CD4-positive, alpha-beta T cell treated with Interleukin-17A for 1 hour (primary cell): ENCODE measurements at regions not wholly inside any gene's neighbourhood (a gene's known extent, or its start where the extent isn't known, plus 50 kb on each side); places are given as distances from the start of the nearest gene placed in this dataset.

Source experiments
- DNase-seq: peaks from one replicate; pipeline ENCODE4 v3.0.0-alpha.2; 2020

DNA sequence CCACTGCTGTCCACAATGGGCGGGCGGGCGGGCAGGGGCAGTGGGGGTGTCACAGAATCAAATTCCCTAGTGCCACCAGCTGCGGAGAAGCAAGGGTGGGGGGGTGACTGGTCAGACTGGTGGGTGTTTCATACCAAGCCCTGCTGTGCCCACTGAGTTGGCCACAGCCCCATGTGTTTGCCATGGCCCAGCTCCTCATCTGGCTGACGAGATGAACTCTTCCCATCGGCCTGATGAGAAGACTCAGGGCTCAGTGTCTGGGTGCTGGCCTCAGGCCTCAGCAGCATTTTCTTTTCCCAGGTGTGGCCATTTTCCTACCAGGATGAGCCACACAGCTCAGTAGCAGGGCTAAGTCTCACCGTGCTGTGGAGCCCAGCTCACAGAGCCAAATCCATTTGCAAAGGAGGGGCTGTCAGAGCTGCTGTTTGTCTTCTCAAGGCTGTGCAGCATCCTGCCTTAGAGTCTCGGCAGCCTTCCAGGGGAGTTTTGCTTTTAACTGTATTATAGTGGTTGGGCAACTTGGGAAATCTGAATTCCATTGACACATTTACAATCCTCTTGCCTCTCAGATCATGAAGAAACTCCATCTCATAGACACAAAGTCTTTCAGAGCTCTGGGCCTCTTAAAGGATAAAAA is 176.8 kb downstream of the ABHD5 start:
- no peak for DNase-seq

DNA sequence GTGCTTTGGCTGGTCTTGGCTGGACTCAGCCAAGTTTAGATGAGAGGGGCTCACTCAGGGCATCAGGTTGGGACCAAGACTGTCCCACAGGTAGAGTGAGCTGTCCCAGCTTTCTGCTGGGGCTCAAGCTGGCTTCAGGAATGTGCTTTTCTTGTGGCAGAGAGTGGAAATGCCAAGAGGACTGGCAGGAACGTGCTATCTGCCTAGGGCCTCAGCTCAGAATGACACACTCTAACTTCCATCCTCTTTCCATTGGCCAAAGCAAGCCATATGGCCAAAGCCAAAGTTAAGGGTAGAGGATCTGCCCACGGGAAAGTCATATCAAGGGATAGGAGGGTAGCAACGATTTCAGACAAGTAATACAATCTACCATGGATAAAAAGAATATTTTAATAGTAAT is 178.8 kb downstream of the ABHD5 start:
- DNase-seq = no peak

DNA sequence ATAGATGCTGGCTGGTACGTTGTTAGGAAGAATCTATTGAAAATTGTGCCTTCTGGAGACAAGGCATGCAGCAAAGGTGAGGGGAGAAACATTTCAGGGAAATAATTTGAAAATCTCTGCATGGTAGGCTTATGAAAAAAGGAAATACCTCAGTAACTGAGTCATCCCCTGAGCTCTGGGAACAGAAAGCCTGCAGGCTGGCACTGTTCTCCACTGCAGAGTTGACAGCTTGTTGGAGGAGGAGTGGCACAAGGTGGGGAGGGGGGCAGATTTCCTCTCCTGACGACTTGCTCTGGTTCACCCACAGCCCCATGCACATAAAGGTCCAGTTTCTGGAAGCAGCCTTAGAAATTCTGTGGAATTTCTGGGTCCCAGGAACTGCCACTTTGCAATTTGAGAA is 179.4 kb downstream of the ABHD5 start:
- DNase-seq = no peak

DNA sequence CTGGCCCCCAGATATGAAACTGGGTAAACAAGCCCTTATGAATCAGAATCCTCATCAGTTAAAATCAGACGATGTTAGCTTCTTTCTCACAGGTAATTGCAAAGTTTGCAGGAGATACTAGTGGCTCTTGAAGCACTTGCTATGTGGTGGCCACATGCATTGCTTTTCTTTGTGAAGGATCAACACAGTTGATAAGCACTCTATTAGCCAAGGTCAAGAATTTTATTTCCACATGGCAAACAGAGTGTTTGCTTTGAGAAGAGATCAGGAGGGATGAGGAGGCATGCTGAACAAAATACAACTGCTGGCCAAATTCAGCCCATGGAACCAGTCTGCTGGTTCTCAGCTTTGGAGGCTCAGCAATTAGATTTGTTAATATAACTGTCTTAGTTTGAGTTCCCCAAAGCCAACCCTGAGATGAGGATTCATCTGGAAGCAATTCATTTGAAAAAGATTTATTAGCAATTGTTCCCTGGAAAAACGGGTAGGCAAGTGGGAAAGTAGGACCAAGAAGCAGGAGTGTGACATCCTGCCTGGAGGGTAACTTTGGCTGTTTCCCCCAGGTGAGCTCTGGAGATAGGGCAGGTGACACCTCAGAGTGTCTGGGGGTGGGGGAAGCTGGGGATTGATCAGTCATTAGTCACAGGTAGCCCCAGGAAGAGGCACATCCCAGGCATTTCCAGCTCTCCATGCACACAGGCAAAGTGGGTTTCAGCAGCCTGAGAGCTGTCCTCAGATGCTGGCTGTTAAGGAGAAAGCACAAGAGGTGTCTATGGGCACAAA is 180.3 kb downstream of the ABHD5 start:
- no peak for DNase-seq

DNA sequence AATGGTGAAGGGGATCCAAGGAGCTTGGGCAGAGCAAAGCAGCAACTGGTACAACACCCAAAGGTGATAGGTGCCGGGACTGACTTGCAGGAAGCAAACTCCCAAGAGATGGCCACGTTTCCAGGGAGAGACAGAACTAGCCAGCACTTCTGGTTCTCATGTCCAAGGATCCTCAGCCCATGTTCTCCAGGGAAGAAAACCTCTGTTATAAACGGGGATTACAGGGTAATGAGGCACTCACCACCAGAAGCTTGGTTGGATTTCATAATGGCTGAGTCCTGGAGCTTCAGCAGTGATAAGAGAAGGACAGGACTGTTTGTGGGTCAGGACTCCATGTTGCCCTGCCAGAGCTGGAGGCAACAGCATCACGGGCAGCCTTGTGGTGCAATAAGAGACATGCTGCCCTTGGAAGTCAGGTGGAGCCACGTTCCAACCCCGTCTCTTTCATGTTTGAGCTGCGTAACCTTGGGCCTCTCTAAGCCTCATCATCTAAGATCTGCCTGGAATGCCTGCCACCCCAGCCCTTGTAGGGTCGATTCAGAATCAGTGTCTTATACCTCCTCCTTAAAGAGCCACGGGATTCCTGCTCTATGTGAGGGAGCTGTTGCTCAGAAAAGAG is 181.0 kb downstream of the ABHD5 start:
- no peak for DNase-seq

DNA sequence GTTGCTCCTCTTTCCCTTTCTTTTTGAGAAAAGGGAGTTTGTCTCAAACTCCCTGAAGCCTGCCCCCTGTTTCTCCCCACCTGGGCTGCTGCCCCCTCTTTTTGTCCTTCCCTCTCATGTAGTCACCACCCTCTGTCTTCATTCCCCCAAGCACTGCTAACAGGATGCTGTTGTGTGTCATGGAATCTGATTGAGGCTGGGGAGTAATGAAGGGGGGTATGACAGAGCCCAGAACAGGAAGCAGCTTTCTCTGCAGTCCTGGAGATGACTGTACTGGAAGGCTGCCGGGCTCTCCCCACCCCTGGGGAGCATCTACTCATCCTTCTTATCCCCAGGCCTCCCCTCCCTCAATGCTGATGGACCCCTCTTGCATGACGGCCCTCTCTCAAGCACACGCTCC is 181.6 kb downstream of the ABHD5 start:
- DNase-seq = no peak

DNA sequence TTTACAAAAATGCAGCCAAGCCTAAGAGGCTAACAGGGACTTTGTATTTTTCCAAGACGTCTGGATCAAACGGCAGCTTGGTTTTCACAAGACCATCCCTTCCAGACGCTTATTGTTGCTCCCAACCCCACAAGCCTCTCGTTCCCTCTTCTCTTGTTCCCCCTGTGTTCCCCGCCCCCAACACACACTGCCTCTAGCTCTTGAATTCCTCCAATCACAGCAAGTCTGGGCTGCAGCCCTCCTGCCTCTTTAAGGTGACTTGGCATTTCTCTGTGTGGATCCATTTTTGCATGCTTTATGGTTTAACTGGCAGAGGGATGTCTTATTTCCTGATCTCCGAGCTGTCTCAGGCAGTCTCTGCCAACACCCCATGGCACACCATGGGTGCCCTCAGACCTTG is 182.2 kb downstream of the ABHD5 start:
- DNase-seq = no peak

DNA sequence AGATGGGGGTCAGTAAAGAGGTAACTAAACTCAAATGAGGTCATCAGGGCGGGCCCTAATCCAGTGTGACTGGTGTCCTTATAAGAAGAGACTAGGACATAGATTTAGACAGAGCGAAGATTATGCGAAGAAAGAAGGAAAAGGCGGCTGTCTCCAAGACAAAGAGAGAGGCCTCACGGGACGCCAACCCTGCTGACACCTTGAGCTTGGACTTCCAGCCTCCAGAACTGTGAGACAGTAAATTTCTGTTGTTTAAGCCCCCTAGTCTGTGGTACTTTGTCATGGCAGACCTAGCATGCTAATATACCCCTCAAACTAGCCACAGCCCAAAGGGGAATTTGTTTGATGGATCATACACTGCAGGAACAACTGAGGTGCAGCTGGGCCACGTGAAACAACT is 183.0 kb downstream of the ABHD5 start:
- DNase-seq = no peak

DNA sequence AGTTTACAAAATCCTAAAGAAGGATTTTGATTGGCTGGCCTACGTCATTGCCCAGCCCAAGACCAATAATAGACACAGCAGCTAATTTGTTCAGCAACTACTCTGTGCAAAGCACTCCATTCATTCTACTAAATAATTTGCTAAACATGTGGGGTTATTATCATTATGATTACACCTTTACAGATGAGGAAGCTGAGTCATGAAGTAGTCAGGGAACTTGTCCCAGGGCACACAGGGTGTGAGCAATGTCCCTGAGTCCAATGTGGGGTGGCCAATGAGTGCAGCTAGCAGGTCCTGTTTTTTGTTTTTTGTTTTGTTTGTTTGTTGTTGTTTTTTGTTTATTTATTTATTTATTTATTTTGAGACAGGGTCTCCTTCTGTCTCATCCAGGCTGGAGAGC is 183.6 kb downstream of the ABHD5 start:
- DNase-seq = no peak

DNA sequence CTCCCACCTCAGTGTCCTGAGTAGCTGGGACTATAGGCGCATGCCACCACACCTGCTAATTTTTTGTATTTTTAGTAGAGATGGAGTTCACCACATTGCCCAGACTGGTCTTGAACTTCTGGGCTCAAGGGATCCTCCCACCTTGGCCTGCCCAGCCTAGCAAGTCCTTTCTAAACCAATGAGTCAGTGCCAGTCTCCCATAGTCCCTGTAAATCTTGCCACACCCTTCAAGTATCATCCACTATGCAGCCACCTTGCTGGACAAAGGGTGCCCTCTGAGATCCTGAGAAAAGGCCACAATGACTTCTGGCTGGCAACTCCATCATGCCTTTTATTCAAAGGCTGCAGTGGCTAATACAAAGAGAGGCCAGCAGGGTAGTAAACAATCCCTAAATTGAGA is 184.0 kb downstream of the ABHD5 start:
- no peak for DNase-seq

DNA sequence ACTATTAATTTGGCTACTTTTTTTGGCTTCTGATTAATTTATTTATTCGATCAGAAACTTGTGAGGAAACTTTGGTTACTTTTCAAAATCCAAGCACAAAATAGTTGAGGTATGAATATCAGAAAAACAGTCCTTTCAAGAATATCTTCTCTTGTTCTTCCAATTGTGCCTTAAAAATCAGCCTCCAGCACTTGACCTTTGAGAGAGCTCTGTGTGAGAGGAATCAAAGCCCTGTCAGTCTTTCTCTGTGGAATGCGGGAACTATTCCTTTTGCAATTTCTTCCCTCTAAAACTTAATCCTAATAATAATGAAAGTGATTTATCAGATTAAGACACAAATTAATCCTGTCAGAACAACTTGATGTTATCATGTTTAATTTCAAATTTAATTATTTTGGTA is 185.9 kb downstream of the ABHD5 start:
- no peak for DNase-seq

DNA sequence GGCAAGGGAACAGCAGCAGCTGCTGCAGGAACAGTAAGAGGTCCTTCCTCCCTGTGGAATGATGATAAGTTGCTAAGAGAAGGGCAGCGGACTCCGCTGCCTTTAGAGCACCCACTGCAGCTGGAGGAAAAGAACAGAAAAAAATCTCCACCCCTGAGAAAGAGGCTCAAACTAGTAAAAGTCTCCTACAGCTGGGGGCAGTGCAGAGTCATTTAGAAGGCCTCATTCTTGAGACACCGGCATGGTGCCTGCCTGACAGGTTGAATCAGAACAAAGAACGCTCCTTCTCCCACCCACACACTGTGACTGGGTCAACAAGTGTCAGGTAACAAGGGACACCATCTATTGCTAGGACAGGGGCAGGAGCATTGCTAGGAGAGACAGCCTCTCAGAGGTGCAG is 188.4 kb downstream of the ABHD5 start:
- no peak for DNase-seq

DNA sequence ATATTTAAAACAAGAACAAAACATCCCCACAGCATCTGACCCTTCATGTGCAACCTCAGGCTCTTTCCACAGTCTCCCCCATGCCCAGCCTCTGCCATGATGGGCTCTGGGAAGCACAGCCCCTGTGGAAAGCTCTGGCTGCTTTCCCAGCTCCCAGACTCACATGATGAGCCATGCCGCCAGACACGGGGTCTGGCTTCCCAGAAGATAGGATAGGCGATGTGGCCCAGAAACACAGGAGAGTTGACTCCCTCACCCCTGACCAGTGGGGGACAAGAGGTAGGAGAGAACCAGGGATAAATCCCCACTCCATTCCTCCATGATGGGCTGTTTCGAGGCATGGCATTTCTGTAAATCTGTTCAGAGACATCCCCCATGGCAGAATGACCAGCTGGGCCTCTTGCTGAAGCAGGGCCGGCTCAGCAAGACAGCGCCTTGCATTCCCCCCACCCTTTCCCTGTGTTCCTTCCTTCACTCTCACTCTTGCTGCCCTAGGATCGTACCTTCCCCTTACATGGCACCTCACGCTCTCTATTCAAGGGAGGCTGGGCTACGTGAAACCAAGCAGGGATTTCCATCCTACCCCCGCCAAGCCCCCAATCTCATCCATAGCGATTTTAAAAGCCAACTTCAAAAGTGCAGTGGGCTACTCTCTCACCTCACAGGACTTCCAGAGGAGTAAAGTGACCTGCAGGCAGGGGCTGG is 192.4 kb downstream of the ABHD5 start:
- DNase-seq = no peak

DNA sequence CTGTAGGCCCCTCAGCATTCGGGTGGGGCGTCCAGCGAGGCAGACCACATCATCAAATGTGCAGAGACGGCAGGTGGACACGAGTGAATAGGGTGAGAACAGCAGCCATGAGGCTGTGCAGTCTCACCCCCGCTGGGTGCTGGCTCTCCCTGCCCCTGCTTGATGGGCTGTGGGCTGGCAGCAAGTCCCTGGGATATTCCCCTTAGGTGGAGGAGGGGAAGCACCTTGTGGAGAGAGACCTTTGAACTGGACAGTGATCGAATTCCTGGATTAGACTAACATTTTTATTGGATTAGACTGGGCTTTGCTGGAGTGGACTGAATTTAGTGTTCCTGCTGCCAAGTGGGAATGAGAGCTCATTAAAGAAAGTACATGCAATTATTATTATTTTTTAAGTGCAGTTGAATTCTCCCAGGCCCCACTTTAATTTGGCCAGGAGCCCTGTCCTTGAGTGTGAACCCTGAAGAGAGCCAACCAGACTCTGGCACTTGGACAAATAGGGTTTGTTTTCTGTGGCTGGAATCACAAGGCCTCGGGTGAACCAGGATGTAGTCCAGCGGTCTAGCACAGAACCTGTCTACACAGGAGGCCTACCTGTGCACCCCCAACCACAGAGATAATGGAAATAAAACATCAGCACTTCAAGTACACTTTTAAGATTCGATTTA is 193.1 kb downstream of the ABHD5 start:
- DNase-seq = no peak

DNA sequence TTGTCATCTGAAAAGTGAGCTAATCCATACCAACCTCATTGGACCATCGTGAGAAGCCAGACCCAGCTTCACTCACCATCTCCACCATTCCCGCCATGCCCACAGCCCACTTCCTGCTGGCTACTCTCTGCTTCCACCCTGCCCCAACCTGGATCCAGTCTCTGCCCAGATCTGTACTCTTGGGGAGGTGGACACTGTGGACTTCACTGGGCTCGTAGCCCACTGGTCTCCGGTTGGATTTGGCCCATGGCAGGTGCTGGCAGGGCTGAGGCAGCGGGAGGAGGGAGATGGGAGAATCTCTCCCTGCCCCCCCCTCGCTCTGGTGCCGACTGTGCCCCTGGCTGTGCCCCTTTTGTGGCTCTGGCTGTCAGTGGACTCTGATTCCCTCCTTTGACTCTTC is 193.8 kb downstream of the ABHD5 start:
- DNase-seq = no peak

DNA sequence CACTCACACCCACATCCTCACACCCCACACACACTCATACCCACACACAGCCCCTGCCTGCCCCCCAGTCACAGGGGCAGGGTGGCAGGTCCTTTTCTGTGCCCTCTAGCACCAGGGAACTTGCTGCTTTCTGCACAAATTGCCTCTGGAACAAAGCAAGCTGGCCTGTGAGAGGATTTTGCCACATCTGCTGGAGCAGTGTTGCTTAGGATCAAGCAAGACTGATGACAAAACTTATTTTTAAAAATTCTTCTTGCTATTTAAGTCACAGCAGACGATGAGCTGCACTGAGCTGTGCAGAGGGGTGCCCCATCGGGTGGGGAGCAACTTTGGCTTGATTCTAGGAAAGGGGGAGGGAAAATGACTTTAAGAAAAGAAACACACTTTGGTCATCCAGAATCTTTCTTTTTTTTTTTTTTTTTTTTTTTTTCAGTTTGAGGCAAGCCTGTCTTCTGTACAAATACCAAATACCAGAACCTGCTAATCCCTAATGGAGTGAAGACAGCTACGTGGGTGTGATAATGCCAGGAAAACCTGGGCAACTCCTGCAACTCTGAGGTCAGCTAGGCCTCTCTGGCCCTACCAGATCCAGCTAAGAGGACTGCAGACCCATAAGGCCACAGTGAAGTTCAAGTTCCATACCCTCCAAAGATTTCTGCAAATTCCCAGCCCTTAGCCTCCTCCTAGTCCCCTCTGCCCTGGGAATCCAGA is 195.3 kb downstream of the ABHD5 start:
- no peak for DNase-seq

DNA sequence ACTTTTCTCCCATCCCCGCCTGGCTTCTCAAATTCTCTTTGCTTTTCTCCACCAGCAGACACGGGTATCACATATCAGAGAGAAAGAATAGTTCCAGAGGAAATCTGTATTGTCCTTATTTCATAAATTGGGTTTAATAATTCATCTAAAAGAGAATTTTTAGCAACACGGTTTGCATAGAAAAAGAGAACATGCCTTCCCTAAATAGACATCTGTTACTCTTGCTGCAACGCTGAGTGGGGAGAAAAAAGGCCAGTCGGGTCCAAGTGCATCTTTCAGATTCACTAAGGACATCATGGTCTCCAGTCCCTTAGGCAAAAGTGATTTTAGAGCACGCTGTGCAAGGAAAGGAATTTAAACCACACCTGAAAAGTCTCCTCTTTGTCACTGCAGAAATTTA is 201.3 kb downstream of the ABHD5 start:
- DNase-seq = no peak

DNA sequence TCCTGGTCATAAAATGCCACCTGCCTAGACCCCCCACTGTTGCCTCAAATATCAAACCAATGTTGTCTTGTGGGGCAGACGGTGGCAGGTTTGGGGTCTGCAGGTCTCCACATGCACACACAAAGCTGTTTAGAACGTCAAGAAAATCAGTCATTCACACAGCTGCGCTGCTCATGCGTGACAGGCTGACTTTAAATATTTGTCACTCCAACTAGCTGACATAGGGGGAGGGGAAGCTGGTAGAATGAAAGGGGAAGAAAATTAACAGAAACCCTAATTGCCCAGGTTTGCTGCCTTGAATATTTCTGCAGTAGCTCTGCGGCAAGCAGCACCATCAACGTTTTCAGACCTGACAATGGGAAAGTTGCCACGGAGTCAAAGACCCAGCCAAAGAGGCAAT is 201.8 kb downstream of the ABHD5 start:
- DNase-seq = no peak

DNA sequence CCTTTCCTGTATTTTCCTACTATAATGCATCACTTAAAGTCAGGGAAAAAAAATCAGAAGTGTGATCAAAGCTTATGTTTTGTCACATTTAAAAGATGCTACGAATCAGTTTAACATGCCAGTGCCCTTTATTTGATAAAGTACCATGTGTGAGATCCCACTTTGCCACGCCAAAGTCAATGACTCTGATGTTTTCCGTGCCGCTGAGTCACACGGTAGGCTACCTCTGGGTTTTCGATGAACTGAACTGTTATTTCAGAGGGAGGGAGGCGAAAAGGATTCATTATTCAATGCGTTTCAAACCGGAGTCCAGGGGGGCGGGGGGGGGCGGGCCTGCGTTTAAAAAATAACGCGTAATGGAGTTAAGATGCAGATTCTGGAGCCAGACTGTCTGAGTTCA is 203.0 kb downstream of the ABHD5 start:
- no peak for DNase-seq

DNA sequence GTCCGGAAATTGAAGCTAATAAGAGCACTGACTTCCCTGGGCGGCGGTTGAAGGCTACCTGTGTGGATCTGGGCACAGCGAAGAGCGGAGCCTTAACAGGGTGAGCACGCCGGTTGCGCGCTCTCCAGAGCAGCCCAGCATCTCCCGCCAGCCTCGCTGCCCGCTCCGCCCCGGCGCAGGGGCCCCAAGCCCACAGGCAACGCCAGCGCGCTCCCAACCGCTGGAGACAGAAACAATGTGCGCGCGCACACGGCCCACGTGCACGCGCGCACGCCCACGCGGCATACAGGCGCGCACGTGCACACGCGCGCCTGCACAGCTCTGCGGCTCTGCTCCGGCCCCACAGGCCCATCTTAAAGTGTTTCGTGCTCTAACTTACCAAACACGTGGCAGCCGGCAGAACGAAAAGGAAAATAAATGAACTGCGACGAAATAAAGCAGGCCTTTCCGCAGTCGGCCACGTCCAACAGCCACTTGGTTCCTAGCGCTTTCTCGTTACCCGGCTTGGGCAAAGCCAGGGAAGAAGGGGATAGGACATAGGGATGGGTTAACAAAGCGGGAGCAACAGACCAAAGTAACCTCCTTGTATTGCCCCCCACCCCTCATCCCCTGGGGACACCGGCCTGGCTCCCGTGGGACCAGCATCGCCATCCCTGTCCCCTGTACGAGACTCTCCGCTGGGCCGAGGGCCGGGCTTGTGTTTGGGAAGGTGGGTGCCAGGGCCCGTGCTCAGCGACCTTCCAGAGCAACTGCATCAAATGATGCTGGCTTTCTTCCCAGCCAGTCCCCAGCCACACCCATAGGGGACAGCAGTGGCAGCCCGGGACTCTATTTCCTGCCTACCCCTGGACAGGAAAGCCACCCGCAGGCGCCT is 203.7 kb downstream of the ABHD5 start:
- no peak for DNase-seq

DNA sequence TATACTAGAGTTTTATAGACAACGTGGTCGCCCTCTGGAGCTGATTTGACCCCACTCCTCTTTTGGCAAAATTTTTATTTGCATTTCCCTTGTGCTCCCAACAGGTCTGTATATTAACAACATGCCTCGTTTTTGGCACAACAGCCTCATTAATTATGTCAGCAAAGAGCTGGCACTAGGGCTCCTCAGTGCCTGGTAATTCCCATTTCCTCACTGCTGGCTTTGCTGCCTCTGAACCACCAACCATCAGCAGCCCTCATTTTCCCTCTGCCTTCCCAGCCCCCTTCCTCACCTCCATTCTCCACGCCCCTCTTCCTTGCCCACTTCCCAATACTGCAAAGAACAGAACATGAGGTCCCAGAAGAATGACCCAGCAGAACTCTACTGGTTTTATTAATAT is 204.8 kb downstream of the ABHD5 start:
- DNase-seq = no peak

DNA sequence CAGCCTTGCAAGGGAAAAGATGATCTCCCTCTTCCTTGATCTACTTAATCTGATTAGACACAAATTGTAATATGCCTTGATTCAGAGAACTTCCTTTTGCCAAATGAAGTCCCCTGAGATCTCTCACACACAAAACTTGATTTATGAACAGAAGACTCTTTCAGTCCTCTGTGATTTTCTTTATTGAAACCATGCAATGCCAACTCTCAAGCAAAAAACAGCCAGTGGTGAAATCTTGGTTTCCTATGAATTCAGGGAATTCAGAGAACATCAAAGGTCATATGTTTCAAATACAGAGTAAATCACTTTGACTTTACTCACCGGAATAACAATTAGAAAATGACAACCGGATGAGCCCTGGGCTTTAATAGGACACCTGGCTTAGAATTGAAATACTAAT is 211.7 kb downstream of the ABHD5 start:
- no peak for DNase-seq
